HG02884 (cell line): ENCODE measurements at regions not wholly inside any gene's neighbourhood (a gene's known extent, or its start where the extent isn't known, plus 50 kb on each side); places are given as distances from the start of the nearest gene placed in this dataset.
"Not testable (repeated sequence)": the region's sequence is repeated elsewhere in the genome, so short reads cannot be mapped to it uniquely, and the experiment has no call there.

ENCODE experiments used
- ATAC-seq: cut with Tn5 transposase; IDR thresholded peaks from one replicate; pipeline ENCODE4 v1.9.1; 2021; ENCODE audit warnings: mild to moderate bottlenecking, moderate library complexity; ENCODE audit not compliant: unreplicated experiment

DNA sequence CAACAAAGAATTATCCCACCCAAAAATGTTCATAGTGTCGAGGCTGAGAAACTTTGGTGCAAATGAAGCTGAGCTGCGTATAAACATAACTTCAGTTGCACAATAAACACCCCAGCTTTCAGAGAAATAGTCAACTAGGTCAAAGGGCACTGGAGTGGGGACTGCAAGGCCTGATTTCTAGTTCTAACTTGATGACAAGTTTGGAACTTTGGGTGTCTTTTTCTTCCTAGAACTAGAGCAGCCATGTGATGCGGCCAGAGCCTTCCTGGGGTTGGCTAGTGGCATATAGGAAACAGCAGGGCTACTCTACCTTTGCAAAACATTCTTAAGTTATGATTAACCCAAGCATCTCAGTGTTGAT lies 298.4 kb upstream of the AMIGO2 start:
- no peak for ATAC-seq

GRCh38 chr12:47377414-47378221 lies 297.9 kb upstream of the AMIGO2 start:
- no peak for ATAC-seq

- no peak for ATAC-seq
Observed at GRCh38 chr12:47376927-47377326, 297.2 kb upstream of the AMIGO2 start.

DNA sequence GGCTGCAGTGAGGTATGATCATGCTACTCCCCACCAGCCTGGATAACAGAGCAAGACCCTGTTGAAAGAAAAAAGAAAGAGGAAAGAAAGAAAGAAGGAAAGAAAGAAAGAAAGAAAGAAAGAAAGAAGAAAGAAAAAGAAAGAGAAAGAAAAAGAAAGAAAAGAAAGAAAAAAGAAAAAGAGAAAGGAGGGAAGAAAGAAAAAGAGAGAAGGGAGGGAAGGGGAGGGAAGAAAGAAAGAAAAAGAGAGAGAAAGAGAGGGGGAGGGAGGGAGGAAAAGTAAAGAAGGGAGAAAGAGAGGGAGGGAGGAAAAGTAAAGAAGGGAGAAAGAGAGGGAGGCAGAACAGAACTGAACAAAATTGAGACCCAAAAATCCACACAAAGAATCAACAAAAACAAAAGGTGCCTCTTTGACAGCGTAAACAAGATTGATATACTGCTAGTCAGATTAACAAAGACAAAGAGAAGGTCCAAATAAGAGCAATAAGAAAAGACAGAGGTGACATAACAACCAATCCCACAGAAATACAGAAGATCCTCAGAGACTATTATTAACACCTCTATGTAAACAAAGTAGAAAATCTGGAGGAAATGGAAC lies 293.9 kb upstream of the AMIGO2 start:
- no peak for ATAC-seq

- no peak for ATAC-seq
Observed at GRCh38 chr12:47370421-47370820, 290.7 kb upstream of the AMIGO2 start.

GRCh38 chr12:47369085-47369484 lies 289.3 kb upstream of the AMIGO2 start:
- no peak for ATAC-seq

DNA sequence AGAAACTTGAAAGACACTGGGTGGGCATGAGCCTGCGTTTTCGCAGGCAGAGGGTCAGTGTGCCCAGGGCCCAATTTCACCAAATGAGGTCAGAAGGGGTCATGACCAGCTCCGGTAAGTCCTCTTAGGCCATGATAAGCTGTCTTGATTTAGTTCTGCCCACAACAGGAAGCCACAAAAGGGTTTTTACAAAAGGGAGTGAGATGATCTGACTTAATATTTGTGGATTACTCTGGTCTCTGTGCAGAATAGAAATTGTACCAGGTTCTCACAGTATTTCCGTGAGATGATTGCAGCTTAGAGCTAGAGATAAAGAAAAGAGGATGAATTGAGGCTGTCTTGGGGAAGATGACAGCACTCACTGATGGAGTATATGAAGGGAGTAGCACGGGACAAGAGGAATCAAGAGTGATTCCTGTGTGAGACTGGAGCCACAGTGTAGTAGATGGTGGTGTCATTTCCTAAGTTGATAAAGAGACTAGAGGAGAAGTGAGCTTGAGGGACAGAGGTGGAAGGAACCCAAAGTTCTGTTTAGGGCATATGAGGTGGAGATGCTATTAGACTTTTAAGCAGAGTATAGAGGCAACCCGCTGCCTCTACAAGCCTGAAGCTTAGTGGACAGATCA lies 288.3 kb upstream of the AMIGO2 start:
- no peak for ATAC-seq

DNA sequence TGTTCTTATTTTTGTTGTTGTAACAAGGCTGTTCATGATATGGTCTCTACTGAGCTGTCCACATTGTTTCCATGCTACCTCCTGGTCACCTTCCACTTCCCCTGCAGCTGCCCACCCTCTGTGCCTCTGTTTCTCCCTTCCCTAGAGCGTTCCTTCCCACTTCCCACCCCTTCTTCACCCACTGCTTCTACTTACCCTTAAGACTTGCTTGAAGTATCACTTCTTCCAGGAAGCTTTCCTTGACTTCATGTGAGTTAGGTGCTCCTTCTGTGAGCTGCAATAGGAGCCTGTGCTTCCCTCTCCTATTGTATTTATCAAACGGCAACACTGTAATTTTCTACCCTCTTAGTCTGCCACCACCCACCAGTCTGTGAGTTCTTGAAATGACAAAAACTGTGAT lies 286.8 kb upstream of the AMIGO2 start:
- no peak for ATAC-seq

- no peak for ATAC-seq
Observed at GRCh38 chr12:47366157-47366556, 286.4 kb upstream of the AMIGO2 start.

DNA sequence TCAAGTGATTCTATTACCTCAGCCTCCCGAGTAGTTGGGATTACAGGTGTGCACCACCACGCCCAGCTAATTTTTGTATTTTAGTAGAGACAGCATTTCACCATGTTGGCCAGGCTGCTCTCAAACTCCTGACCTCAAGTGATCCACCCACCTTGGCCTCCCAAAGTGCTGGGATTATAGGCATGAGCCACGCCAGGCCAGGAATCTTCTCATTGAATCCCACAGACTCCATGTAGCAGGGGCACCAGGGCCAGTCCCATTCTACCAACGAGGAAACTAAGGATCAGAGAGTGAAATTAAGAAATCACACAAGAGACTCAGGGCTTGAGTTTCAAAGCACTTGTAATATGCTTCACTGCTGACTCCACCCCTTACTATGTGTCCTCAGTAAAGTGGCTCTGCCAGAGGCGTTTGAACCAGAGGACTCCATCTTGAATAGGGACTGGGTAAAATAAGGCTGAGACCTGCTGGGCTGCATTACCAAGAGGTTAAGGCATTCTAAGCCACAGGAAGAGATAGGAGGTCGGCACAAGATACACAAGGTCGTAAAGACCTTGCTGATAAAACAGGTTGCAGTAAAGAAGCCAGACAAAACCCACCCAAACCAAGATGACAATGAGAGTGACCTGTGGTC lies 285.8 kb upstream of the AMIGO2 start:
- not testable (repeated sequence) for ATAC-seq

DNA sequence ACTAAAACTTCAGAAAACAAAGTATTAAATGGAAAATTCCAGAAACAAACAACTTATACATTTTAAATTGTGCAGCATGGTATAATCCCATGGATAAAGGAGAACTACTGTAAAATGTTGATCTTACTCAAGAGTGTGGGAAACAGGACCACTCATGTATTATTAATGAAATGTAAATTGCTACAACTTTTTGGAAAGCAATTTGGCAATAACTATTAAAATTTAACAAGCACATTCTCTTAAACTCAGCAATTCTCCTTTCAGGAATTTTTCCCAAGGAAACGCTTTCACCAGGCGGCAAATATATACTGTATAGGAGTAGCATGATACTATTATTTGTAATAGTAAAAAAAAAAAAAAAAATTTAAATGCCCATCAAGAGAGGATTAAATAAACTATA lies 284.5 kb upstream of the AMIGO2 start:
- no peak for ATAC-seq

DNA sequence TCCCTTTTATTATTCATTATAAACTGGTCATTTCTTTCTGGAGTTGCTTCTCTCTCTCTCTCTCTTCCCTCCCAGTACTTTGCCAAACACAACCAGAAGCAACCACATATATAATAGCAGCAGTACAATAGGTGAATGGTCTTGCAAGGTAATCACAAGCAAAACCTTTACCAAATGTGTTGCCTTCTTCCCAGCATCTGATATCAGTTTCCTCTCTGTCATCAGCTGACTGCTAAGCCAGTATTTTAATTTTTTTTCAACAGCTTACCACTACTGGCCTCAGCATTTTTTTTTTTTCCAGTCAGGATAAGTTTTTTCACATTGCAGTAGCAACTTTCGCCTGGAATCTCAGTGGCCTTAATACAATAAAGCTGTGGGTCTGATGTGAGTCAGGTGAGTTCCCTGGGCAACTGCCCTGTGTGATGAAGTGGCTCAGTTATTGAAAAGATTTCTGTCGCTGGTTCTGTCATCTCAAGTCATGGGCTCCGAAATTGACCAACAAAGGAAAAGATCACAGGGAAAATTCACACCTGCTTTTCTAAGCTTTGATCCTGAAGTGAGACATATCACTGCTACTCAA lies 282.5 kb upstream of the AMIGO2 start:
- ATAC-seq = no peak

- ATAC-seq = peak; percentile 71
Observed at GRCh38 chr12:47361389-47362021, 281.7 kb upstream of the AMIGO2 start.

- ATAC-seq = peak; percentile 17
Observed at GRCh38 chr12:47360771-47361388, 281.1 kb upstream of the AMIGO2 start.

GRCh38 chr12:47360093-47360480 lies 280.3 kb upstream of the AMIGO2 start:
- no peak for ATAC-seq

DNA sequence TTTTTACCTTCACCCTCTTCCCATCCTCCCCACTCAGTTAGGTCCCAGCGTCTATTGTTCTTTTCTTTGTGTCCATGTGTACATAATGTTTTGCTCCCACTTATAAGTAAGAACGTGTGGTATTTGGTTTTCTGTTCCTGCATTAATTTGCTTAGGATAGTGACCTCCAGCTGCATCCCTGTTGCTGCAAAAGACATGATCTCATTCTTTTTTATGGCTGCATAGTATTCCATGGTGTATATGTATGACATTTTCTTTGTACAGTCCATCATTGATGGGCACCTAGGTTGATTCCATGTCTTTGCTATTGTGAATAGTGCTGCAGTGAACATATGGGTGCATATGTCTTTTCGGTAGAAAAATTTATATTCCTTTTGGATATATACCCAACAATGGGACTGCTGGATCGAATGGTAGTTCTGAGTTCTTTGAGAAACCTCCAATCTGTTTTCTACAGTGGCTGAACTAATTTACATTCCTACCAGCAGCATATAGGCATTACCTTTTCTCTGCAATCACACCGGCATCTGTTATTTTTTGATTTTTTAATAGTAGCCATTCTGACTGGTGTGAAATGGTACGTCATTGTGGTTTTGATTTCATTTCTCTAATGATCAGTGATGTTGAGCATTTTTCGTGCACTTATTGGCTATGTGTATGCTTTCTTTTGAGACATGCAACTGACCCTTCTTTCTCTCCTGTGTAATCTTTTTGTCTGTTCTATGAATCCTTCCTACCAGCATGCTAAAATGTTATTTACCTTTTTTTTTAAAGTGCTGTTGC lies 279.7 kb upstream of the AMIGO2 start:
- ATAC-seq = no peak

- not testable (repeated sequence) for ATAC-seq
Observed at GRCh38 chr12:47357006-47357405, 277.2 kb upstream of the AMIGO2 start.

- ATAC-seq = peak; percentile 85
Observed at GRCh38 chr12:47356129-47356700, 276.5 kb upstream of the AMIGO2 start.

DNA sequence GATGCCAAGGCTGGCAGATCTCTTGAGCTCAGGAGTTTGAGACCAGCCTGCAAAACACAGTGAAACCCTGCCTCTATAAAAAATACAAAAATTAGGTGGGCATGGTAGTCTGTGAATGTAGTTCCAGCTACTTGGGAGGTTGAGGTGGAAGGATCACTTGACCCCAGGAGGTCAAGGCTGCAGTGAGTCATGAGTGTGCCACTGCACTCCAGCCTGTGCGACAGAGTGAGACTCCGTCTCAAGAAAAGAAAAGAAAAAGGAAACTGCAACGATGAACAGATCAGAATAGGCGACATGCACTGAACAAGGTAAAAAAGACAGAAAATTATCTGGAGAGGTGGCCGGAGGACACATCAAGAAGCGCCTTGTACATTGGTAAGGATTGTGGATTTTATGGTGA lies 273.7 kb upstream of the AMIGO2 start:
- ATAC-seq = no peak
